Activated CD4-positive, alpha-beta T cell treated with anti-CD3 and anti-CD28 coated beads for 48 hours (primary cell): ENCODE measurements at regions not wholly inside any gene's neighbourhood (a gene's known extent, or its start where the extent isn't known, plus 50 kb on each side); places are given as distances from the start of the nearest gene placed in this dataset.
"Not testable (repeated sequence)": the region's sequence is repeated elsewhere in the genome, so short reads cannot be mapped to it uniquely, and the experiment has no call there.

Experiments
- DNase-seq: peaks from one replicate; pipeline ENCODE4 v3.0.0-alpha.2; 2020

DNA sequence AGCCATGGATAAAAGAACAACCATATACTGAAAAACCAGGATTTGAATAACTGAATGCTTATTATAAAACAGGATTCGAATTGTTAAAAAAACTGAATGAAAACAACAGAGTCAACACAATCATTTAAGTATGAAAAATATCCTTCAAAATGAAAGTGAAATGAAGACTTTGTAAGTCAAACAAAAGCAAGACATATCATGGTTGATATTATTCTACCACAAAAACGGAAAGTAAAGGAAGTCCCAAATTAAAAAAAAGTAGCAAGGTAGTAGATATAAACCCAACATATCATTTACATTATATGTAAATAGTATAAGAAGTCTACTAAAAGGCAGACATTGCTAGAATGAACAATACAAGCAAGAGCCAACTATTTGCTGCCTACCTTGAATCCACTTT, 63.1 kb upstream of the POTEC start:
- DNase-seq, result not testable (repeated sequence)

GRCh38 chr18:14607360-14607759, 64.0 kb upstream of the POTEC start:
- DNase-seq, result not testable (repeated sequence)

- DNase-seq, result not testable (repeated sequence)
Observed at GRCh38 chr18:14612422-14612821, 69.0 kb upstream of the POTEC start.

DNA sequence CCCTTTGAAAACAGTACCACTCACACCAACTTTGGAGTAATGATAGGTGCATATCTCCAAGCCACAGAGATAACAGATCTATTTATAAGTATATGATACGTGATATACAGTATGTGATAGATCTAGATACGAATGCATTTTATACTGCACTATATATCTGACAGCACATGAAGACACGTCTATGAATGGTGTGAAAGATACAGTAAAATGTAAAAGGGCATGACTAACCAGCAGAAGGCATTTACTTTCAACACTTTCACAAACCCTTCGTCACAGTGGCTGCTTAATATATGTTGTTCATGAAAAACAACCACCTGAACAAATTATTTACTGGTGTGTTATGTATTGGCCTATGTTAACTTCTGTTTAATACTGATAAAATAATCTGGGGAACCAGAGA, 71.1 kb upstream of the POTEC start:
- DNase-seq, result not testable (repeated sequence)

- not testable (repeated sequence) for DNase-seq
Observed at GRCh38 chr18:14627336-14627735, 83.9 kb upstream of the POTEC start.

DNA sequence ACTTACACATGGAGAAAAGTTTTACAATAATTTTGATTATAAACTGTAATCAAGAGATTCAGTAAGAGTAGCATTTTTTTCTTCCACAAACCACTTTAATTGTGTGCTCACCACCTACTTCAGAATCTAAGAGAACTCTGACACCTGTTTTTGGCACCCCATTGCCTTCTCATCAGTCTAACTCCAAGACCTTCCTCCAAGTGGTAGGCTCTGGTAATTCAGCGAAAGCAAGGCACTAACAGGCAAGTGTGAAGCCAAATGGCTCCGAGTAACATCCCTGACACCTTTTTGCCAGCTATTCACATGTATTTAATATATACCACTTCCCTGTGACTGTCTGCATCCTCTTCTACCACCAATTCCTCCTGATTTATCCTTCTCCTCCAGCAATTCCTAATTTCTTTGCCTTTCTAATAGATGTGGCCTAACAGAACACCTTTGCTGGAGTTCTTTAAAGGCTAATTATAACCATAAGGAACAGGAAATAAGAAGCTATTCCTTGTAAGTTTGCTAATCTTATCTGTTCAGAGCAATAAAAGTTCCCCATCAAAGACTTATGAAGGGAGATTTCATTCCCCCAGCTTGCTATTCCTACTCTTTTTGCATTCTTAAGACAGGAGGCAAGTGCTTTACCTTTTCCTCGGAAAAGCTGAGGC, 85.1 kb upstream of the POTEC start:
- not testable (repeated sequence) for DNase-seq

GRCh38 chr18:14628979-14629325, 85.6 kb upstream of the POTEC start:
- not testable (repeated sequence) for DNase-seq

DNA sequence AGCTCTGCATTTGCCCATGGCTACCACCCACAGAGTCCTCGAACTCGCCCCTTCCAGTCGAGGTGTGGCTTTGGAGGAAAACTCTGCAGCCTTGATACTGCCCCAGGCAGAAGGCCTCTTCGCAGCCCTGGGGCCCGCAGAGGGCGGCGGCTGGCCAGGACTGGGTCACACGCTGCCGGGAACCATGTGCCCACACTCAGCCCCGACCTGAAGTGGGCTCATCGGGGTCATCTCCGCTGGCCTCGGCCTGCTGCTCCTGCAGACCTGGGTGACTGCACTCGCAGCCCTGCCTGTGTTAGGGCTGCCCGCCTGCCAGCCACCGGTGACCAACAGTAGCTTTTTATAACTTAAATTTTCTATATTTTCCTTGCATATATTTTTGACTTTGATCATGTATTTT, 89.6 kb upstream of the POTEC start:
- DNase-seq, result not testable (repeated sequence)

DNA sequence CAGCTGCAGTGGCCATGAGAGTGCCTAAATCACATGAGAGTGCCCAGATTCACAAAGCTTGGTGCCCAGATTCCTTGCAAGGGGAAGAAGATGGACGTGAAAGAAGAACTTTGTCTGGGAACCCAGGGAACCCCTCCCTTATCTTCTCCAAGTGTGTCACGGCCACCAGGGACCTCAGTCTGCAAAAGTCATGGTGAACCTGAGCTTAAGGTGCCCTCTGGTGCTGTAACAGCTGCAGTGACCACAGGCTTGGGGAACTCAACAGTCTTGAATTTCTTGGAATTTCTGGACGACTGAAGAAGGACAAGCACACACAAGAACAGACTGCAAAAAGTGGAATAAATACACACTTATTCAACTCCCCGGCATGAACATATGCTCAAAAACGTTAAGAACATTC, 94.6 kb upstream of the POTEC start:
- DNase-seq, result not testable (repeated sequence)

GRCh38 chr18:14641121-14641520, 97.7 kb upstream of the POTEC start:
- DNase-seq, result not testable (repeated sequence)

GRCh38 chr18:14643715-14644290, 100.4 kb upstream of the POTEC start:
- DNase-seq, result not testable (repeated sequence)

- not testable (repeated sequence) for DNase-seq
Observed at GRCh38 chr18:14693051-14693450, 54.9 kb upstream of the ANKRD30B start.

- peak; percentile 6 for DNase-seq
Observed at GRCh38 chr18:14693882-14694281, 54.1 kb upstream of the ANKRD30B start.

GRCh38 chr18:14698006-14698405, 50.0 kb upstream of the ANKRD30B start:
- DNase-seq, result not testable (repeated sequence)
